ENCODE measurements at regions not wholly inside any gene's neighbourhood (a gene's known extent, or its start where the extent isn't known, plus 50 kb on each side); places are given as distances from the start of the nearest gene placed in this dataset.
"Not testable (repeated sequence)": the region's sequence is repeated elsewhere in the genome, so short reads cannot be mapped to it uniquely, and the experiment has no call there.

DNA sequence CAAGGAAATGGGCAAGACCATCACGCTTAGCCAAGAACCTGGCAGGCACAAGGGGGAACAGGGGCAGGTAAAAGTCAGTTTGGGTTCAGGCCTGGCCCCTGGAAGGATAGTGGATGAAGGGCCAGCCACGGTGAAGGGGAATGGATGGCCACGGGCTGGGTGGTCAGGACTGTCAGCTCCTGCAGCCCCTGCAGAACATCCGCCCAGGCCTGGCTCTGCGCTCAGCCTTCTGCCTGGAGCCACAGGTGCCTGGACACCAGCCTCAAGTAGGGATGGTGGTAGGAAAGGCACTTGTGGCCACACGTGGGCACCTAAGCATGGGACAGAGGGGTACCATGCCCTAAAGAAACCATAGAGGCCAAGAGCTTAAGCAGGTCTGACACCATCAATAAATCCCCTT lies 143.0 kb downstream of the TBC1D2B start:
- DNase-seq (ENCODE audit: low spot score in 2 of 2); H3K4me3 ChIP-seq; H3K27me3 ChIP-seq; H3K36me3 ChIP-seq; H3K9me3 ChIP-seq; H3K4me1 ChIP-seq; H3K27ac ChIP-seq: not testable (repeated sequence)
- WGBS, 2 donors = 80 to 100% methylated on average over 4 to 5 of the region's 6 CpGs

GRCh38 chr15:77930907-77931306 lies 146.6 kb downstream of the TBC1D2B start:
- not testable (repeated sequence) for H3K4me3 ChIP-seq; H3K27ac ChIP-seq; H3K9me3 ChIP-seq; H3K27me3 ChIP-seq; DNase-seq (ENCODE audit: low spot score in 2 of 2); H3K36me3 ChIP-seq; H3K4me1 ChIP-seq
- WGBS, 2 donors = 31 to 34% methylated on average over 3 to 4 of the region's 4 CpGs

DNA sequence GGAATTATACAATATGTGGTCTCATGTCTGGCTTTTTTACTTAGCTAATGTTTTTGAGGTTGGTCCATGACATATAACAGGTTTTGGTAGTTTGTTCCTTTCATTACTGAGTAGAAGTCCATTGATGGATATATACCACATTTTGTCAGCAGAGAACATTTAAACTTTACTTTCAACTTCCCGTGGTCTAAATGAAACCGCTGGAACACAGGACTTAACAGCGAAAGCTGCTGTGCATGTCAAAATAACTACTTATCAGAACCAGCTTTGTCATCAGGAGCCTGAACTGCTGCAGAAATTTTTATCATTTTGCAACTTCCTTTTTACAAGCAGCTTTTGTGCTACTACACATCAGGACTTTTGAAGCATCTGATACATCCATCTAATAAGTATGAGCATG lies 147.0 kb downstream of the TBC1D2B start:
- H3K27me3 ChIP-seq; H3K9me3 ChIP-seq; H3K4me3 ChIP-seq; H3K4me1 ChIP-seq; H3K27ac ChIP-seq; DNase-seq (ENCODE audit: low spot score in 2 of 2); H3K36me3 ChIP-seq: not testable (repeated sequence)
- 15 to 26% methylated on average over 3 of the region's 3 CpGs for WGBS, 2 donors

DNA sequence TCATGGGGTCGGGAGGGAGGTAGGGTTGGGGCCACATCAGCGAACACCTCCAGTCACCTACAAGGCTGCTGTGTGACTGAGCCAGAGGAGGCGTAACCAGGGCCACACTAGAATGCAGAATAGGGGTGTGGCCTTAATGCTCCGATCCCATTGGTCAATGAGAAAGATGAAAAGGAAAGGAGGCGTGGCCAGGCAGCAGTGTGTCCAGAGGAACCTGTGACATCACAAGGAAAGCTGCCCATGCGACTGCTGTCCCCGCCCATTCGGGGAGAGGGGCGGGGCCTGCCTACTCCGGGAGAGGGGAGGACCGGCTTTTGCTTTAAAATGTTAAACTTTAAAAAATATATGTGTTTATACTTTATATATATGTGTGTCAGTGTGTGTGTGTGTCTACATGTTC lies 150.7 kb downstream of the TBC1D2B start:
- H3K36me3 ChIP-seq; H3K4me3 ChIP-seq; H3K27ac ChIP-seq; H3K9me3 ChIP-seq; DNase-seq (ENCODE audit: low spot score in 2 of 2); H3K27me3 ChIP-seq; H3K4me1 ChIP-seq: not testable (repeated sequence)
- whole genome bisulfite sequencing, 2 donors = 90 to 93% methylated on average over 11 of the region's 11 CpGs

DNA sequence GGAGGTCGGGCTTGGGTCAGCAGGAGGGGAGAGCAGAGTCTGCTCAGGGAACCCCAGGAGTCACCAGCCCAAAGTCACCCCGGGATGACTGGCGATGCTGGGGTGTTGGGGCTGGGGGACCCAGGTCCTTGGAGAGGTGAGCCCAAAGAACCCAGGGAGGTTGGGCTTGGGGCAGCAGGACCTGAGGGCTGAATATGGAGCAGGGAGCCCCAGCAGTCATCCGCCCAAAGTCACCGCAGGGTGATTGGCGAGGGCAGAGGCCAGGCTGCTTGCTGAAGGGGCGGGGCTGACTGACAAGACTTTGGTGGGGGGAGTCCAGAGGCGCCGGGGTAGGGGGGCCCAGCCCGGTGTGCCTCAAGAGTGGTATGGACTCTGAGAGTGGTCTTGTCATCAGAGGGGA lies 151.2 kb downstream of the TBC1D2B start:
- not testable (repeated sequence) for H3K27ac ChIP-seq; DNase-seq (ENCODE audit: low spot score in 2 of 2); H3K4me1 ChIP-seq; H3K9me3 ChIP-seq; H3K27me3 ChIP-seq; H3K36me3 ChIP-seq; H3K4me3 ChIP-seq
- 84 to 99% methylated on average over 7 to 9 of the region's 10 CpGs for WGBS, 2 donors

- H3K27ac ChIP-seq; H3K4me1 ChIP-seq; H3K9me3 ChIP-seq; DNase-seq (ENCODE audit: low spot score in 2 of 2); H3K4me3 ChIP-seq; H3K27me3 ChIP-seq; H3K36me3 ChIP-seq: not testable (repeated sequence)
- WGBS, 2 donors = 52% methylated on average over 1 of the region's 1 CpG
Measured at GRCh38 chr15:77925101-77925500, 152.4 kb downstream of the TBC1D2B start.

DNA sequence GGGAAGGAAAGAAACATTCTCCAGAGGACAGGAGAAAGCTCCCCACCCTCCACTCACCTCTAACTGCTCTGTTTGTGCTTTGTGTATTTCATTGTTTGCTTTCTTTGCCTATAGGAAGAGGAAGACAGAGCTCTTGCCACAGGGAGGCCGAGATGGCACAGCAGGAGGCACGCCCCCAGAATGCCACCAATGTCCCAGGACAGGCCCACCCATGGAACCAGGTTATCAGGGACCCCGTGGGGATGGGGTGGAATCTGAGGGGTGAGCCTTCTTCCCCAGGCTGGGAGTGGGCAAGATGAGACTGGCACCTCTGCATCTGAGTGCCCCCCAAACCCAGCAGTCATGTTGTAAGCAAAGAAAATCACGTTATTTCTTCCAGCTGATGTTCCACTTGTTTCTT lies 155.8 kb downstream of the TBC1D2B start:
- Histone ChIP-seq H3K36me3 (no peaks in the 10 kb centered on the region), H3K4me3 (no peak overlapping the region), H3K9me3 (no peaks in the 10 kb centered on the region), H3K4me1 (no peaks in the 10 kb centered on the region), H3K27me3 (no peaks in the 10 kb centered on the region), H3K27ac (no peak overlapping the region)
- no peak for DNase-seq (ENCODE audit: low spot score in 2 of 2)
- TF ChIP-seq POLR2A (IDR thresholded peaks at IDR 0.05) (no peak), EP300 (IDR thresholded peaks at IDR 0.05) (no peak), CTCF (IDR thresholded peaks at IDR 0.05) (no peak)
- WGBS, 2 donors = 86 to 98% methylated on average over 3 to 4 of the region's 4 CpGs

DNA sequence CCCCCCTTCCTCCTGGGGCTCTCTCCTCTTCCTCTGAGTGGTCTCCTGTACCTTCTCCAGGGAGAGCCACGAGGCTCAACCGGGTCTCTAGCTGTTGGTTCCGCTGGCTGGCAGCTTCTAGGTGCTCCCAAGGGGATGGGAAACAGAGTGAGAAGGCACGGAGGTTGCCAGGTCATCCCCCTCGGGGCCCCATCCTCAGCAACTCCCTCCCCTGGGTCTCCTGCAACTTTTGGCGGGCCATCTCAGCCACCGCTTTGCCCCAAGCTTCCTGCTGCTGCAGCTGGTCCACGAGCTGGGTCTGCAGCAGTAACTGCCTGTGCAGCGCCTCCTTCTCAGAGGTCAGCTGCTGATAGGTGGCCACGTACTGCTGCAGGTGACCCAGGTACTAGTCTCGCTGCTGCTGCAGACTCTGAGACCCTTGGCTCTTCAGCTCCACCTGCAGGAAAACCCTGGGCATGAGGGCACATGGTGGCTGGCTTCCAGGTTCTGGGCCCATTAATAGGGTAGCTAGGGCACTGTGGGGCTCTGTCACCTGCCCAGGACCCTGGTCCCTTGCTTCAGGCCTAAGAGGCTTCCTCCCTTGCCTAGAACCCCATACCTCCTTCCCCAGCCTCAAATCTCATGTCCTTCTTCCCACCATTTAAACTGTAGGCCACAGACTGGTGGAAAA lies 160.4 kb downstream of the TBC1D2B start:
- not testable (repeated sequence) for H3K9me3 ChIP-seq; H3K27me3 ChIP-seq; H3K4me3 ChIP-seq; H3K4me1 ChIP-seq; DNase-seq (ENCODE audit: low spot score in 2 of 2); H3K36me3 ChIP-seq; H3K27ac ChIP-seq
- 70 to 82% methylated on average over 8 to 9 of the region's 11 CpGs for WGBS, 2 donors

DNA sequence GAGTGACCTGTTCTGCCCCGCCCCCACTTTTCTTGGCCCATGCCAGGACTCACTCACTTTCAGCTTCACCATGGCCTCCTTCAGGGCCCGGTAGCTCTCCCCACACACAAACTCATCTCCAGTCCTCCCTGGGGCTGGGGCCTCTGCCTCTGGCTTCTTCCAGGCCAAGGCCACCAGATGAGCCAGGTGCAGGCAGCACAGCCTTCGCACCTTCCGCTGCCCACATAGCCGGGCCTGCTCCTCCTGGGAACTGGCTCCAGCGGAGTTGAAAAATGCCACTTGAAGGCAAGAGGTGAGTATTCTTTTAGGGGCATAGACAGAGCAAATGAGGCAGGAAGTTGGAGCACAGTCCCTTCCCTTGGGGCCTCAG lies 161.6 kb downstream of the TBC1D2B start:
- 95 to 100% methylated on average over 6 of the region's 6 CpGs for WGBS, 2 donors
- DNase-seq (ENCODE audit: low spot score in 2 of 2) = not testable (repeated sequence)

More for the DNA sequence above, 161.6 kb downstream of the TBC1D2B start:
- H3K36me3 ChIP-seq, H3K4me1 ChIP-seq, H3K4me3 ChIP-seq, H3K27ac ChIP-seq, H3K27me3 ChIP-seq, H3K9me3 ChIP-seq: not testable (repeated sequence)

Data from tibial nerve (tissue), 4 donors.